ENCODE measurements at regions not wholly inside any gene's neighbourhood (a gene's known extent, or its start where the extent isn't known, plus 50 kb on each side); places are given as distances from the start of the nearest gene placed in this dataset.
"Not testable (repeated sequence)": the region's sequence is repeated elsewhere in the genome, so short reads cannot be mapped to it uniquely, and the experiment has no call there.

- POLR2A ChIA-PET: no interaction called here
- DNase-seq (ENCODE audit: extremely low spot score): no peak
- TF ChIP-seq L3MBTL2 (conservative IDR thresholded peaks at IDR 0.05): no peak
- no peak for TF ChIP-seq PKNOX1 (IDR thresholded peaks at IDR 0.05)
- TF ChIP-seq ARNT (IDR thresholded peaks at IDR 0.05): no peak
- TF ChIP-seq ZNF384 (IDR thresholded peaks at IDR 0.05): no peak
- no peak for TF ChIP-seq BHLHE40 (IDR thresholded peaks at IDR 0.05; ENCODE audit: borderline replicate concordance)
- CTCF ChIA-PET: no interaction called here
Measured at GRCh38 chr2:241982706-241983570, 113.4 kb downstream of the RTP5 start.

- CTCF ChIA-PET: no interaction called here
- DNase-seq (ENCODE audit: extremely low spot score): no peak
- TF ChIP-seq FOXM1 (IDR thresholded peaks at IDR 0.05; ENCODE audit: borderline replicate concordance) (no peak), LEF1 (IDR thresholded peaks at IDR 0.05; ENCODE audit: borderline replicate concordance) (no peak), FOXA1 (IDR thresholded peaks at IDR 0.05) (no peak), FOXK2 (IDR thresholded peaks at IDR 0.05) (no peak), NFRKB (IDR thresholded peaks at IDR 0.05) (no peak), BHLHE40 (IDR thresholded peaks at IDR 0.05; ENCODE audit: borderline replicate concordance) (no peak), PKNOX1 (IDR thresholded peaks at IDR 0.05) (no peak), ELF4 (IDR thresholded peaks at IDR 0.05) (no peak), HDGF (IDR thresholded peaks at IDR 0.05; ENCODE audit: borderline replicate concordance) (no peak), SP1 (IDR thresholded peaks at IDR 0.05) (no peak), TARDBP (IDR thresholded peaks at IDR 0.05) (no peak), CTBP1 (IDR thresholded peaks at IDR 0.05; ENCODE audit: borderline replicate concordance) (no peak), L3MBTL2 (conservative IDR thresholded peaks at IDR 0.05) (no peak), SUZ12 (IDR thresholded peaks at IDR 0.05) (no peak), ARNT (IDR thresholded peaks at IDR 0.05) (no peak), ZNF384 (IDR thresholded peaks at IDR 0.05) (no peak)
- POLR2A ChIA-PET: no interaction called here
Measured at GRCh38 chr2:241983571-241984270, 114.2 kb downstream of the RTP5 start.

GRCh38 chr2:241984271-241984655 is 114.7 kb downstream of the RTP5 start:
- CTCF ChIA-PET: no interaction called here
- no peak for DNase-seq (ENCODE audit: extremely low spot score)
- POLR2A ChIA-PET: no interaction called here
- no peak for TF ChIP-seq TARDBP (IDR thresholded peaks at IDR 0.05)
- no peak for TF ChIP-seq CTBP1 (IDR thresholded peaks at IDR 0.05; ENCODE audit: borderline replicate concordance)
- no peak for TF ChIP-seq FOXA1 (IDR thresholded peaks at IDR 0.05)
- TF ChIP-seq PKNOX1 (IDR thresholded peaks at IDR 0.05): no peak
- no peak for TF ChIP-seq ELF4 (IDR thresholded peaks at IDR 0.05)
- no peak for TF ChIP-seq HDGF (IDR thresholded peaks at IDR 0.05; ENCODE audit: borderline replicate concordance)
- TF ChIP-seq L3MBTL2 (conservative IDR thresholded peaks at IDR 0.05): no peak
- no peak for TF ChIP-seq BHLHE40 (IDR thresholded peaks at IDR 0.05; ENCODE audit: borderline replicate concordance)
- TF ChIP-seq SP1 (IDR thresholded peaks at IDR 0.05): no peak
- TF ChIP-seq ZNF384 (IDR thresholded peaks at IDR 0.05): no peak
- TF ChIP-seq FOXK2 (IDR thresholded peaks at IDR 0.05): no peak
- no peak for TF ChIP-seq ARNT (IDR thresholded peaks at IDR 0.05)
- TF ChIP-seq LEF1 (IDR thresholded peaks at IDR 0.05; ENCODE audit: borderline replicate concordance): no peak
- no peak for TF ChIP-seq NFRKB (IDR thresholded peaks at IDR 0.05)
- TF ChIP-seq FOXM1 (IDR thresholded peaks at IDR 0.05; ENCODE audit: borderline replicate concordance): no peak
- TF ChIP-seq SUZ12 (IDR thresholded peaks at IDR 0.05): no peak

- ChIA-PET POLR2A (no interaction called here), CTCF (no interaction called here)
- DNase-seq (ENCODE audit: extremely low spot score): no peak
- no peak for TF ChIP-seq CTBP1 (IDR thresholded peaks at IDR 0.05; ENCODE audit: borderline replicate concordance)
- TF ChIP-seq ZNF384 (IDR thresholded peaks at IDR 0.05): no peak
- no peak for TF ChIP-seq ELF4 (IDR thresholded peaks at IDR 0.05)
- no peak for TF ChIP-seq FOXA1 (IDR thresholded peaks at IDR 0.05)
- TF ChIP-seq HDGF (IDR thresholded peaks at IDR 0.05; ENCODE audit: borderline replicate concordance): no peak
- TF ChIP-seq FOXM1 (IDR thresholded peaks at IDR 0.05; ENCODE audit: borderline replicate concordance): no peak
- TF ChIP-seq TARDBP (IDR thresholded peaks at IDR 0.05): no peak
- TF ChIP-seq SP1 (IDR thresholded peaks at IDR 0.05): no peak
- no peak for TF ChIP-seq PKNOX1 (IDR thresholded peaks at IDR 0.05)
- no peak for TF ChIP-seq LEF1 (IDR thresholded peaks at IDR 0.05; ENCODE audit: borderline replicate concordance)
- no peak for TF ChIP-seq L3MBTL2 (conservative IDR thresholded peaks at IDR 0.05)
- no peak for TF ChIP-seq SUZ12 (IDR thresholded peaks at IDR 0.05)
- no peak for TF ChIP-seq FOXK2 (IDR thresholded peaks at IDR 0.05)
- no peak for TF ChIP-seq ARNT (IDR thresholded peaks at IDR 0.05)
- no peak for TF ChIP-seq NFRKB (IDR thresholded peaks at IDR 0.05)
- no peak for TF ChIP-seq BHLHE40 (IDR thresholded peaks at IDR 0.05; ENCODE audit: borderline replicate concordance)
Measured at GRCh38 chr2:241984658-241985057, 115.1 kb downstream of the RTP5 start.

GRCh38 chr2:241985161-241985985 is 115.8 kb downstream of the RTP5 start:
- DNase-seq (ENCODE audit: extremely low spot score); POLR2A ChIA-PET; CTCF ChIA-PET: not testable (repeated sequence)

All from HEK293T (cell line).